Progenitor cell of endocrine pancreas (in vitro differentiated cells): ENCODE measurements at regions not wholly inside any gene's neighbourhood (a gene's known extent, or its start where the extent isn't known, plus 50 kb on each side); places are given as distances from the start of the nearest gene placed in this dataset.
"Not testable (repeated sequence)": the region's sequence is repeated elsewhere in the genome, so short reads cannot be mapped to it uniquely, and the experiment has no call there.

Experiments
- DNase-seq: peaks from one replicate; pipeline ENCODE4 v3.0.0; 2021; ENCODE audit warnings: low spot score; ENCODE audit not compliant: unreplicated experiment
- H3K27ac Mint-ChIP-seq: 2 replicates; pipeline ENCODE4 v1.8.0; 2021; ENCODE audit warnings: mild to moderate bottlenecking, moderate library complexity, mixed read lengths
- H3K27me3 Mint-ChIP-seq: 2 replicates; pipeline ENCODE4 v1.8.0; 2021; ENCODE audit warnings: mixed read lengths
- H3K36me3 Mint-ChIP-seq: 2 replicates; pipeline ENCODE4 v1.8.0; 2022; ENCODE audit warnings: mixed read lengths; ENCODE audit not compliant: insufficient read depth
- H3K4me1 Mint-ChIP-seq: 2 replicates; pipeline ENCODE4 v1.8.0; 2021; ENCODE audit warnings: low read depth, mixed read lengths
- H3K4me3 Mint-ChIP-seq: 2 replicates; pipeline ENCODE4 v1.8.0; 2021; ENCODE audit warnings: low read depth, mild to moderate bottlenecking, moderate library complexity, mixed read lengths
- H3K9me3 Mint-ChIP-seq: 2 replicates; pipeline ENCODE4 v1.8.0; 2021; ENCODE audit warnings: low read depth, mixed read lengths
- TF ChIP-seq, protein P1 (sequence below): fragments of 200-600 bp; sonication (generic); IDR thresholded peaks from one replicate; pipeline ENCODE4 v1.5.0; 2021; ENCODE audit warnings: antibody characterized with exemption, mild to moderate bottlenecking; ENCODE audit not compliant: unreplicated experiment

DNA sequence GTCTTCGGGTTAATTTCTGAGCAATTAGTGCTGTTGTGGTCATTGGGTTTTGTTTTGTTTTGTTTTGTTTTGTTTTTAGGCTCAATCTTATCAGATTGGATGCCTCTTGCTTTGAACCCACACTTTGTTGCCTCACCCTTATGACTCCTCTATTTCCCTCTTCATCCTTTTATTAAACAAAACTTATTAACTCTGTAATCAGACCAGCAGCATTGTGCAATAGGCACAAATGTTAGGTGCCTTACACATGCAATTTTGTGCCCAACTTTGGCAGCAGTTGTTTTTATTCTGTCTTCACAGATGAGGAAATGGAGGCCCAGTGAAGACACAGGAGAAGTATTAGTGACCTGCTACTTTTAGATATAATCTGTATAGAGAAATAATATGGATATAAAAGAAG is 377.7 kb downstream of the KCNRG start:
- Mint-ChIP-seq H3K4me1 (peaks cover 12% of the 10 kb centered on the region), H3K36me3 (peaks cover 4% of the 10 kb centered on the region), H3K9me3 (no peaks in the 10 kb centered on the region), H3K27me3 (no peaks in the 10 kb centered on the region), H3K27ac (no peak overlapping the region), H3K4me3 (no peak overlapping the region)
- TF ChIP-seq, protein P1, sequence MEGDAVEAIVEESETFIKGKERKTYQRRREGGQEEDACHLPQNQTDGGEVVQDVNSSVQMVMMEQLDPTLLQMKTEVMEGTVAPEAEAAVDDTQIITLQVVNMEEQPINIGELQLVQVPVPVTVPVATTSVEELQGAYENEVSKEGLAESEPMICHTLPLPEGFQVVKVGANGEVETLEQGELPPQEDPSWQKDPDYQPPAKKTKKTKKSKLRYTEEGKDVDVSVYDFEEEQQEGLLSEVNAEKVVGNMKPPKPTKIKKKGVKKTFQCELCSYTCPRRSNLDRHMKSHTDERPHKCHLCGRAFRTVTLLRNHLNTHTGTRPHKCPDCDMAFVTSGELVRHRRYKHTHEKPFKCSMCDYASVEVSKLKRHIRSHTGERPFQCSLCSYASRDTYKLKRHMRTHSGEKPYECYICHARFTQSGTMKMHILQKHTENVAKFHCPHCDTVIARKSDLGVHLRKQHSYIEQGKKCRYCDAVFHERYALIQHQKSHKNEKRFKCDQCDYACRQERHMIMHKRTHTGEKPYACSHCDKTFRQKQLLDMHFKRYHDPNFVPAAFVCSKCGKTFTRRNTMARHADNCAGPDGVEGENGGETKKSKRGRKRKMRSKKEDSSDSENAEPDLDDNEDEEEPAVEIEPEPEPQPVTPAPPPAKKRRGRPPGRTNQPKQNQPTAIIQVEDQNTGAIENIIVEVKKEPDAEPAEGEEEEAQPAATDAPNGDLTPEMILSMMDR, result no peak
- DNase-seq, result no peak

DNA sequence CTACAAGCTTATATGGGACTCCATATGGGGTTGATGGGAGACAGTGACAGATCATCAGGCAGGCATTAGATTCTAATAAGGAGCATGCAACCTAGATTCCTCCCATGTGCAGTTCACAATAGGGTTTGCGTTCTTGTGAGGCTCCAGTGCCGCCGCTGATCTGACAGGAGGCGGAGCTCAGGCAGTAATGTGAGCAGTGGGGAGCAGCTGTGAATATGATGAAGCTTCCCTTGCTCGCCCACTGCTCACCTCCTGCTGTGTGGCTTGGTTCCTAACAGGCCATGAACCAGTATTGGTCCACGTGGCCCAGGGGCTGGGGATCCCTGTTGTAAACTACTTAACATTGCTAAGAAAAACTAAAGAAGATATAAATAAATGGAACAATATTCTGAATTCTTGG is 378.4 kb downstream of the KCNRG start:
- Mint-ChIP-seq H3K27me3 (no peaks in the 10 kb centered on the region), H3K4me3 (no peak overlapping the region), H3K27ac (no peak overlapping the region), H3K36me3 (peaks cover 4% of the 10 kb centered on the region), H3K9me3 (no peaks in the 10 kb centered on the region), H3K4me1 (peaks cover 12% of the 10 kb centered on the region)
- DNase-seq, result no peak
- TF ChIP-seq, protein P1, result no peak

DNA sequence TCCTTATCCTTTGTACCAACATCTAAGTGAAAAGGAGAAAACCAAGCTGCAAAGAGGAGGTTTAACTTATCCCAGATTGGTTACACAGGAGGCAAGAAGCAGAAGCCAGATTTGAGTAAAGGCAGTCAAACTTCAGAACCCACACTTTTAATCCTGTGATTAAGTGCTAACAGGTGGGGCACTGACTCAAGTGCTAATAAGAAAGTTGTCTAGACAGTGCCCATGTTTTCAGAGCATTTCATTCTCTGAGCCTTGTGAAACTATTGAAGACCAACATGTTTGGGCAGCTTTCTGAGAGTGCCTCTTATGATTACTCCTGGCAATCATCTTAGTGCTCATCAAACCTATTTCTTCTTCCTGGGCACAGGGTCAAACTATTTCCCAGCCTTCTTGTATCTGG is 380.8 kb downstream of the KCNRG start:
- Mint-ChIP-seq H3K36me3 (peaks cover 6% of the 10 kb centered on the region), H3K27me3 (no peaks in the 10 kb centered on the region), H3K4me3 (no peak overlapping the region), H3K27ac (no peak overlapping the region), H3K4me1 (peaks cover 12% of the 10 kb centered on the region), H3K9me3 (no peaks in the 10 kb centered on the region)
- DNase-seq, result no peak
- TF ChIP-seq, protein P1, result no peak

DNA sequence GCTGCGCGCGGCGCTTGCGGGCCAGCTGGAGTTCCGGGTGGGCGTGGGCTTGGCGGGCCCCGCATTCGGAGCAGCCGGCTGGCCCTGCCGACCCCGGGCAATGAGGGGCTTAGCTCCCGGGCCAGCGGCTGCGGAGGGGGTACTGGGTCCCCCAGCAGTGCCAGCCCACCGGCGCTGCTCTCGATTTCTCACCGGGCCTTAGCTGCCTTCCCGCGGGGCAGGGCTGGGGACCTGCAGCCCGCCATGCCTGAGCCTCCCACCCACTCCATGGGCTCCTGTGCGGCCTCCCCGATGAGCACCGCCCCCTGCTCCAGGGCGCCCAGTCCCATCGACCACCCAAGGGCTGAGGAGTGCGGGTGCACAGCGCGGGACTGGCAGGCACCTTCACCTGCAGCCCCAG is 381.4 kb downstream of the KCNRG start:
- not testable (repeated sequence) for H3K27ac Mint-ChIP-seq, H3K36me3 Mint-ChIP-seq, DNase-seq, H3K27me3 Mint-ChIP-seq, H3K4me3 Mint-ChIP-seq, H3K9me3 Mint-ChIP-seq
- H3K4me1 Mint-ChIP-seq, result peaks cover 10% of the 10 kb centered on the region

DNA sequence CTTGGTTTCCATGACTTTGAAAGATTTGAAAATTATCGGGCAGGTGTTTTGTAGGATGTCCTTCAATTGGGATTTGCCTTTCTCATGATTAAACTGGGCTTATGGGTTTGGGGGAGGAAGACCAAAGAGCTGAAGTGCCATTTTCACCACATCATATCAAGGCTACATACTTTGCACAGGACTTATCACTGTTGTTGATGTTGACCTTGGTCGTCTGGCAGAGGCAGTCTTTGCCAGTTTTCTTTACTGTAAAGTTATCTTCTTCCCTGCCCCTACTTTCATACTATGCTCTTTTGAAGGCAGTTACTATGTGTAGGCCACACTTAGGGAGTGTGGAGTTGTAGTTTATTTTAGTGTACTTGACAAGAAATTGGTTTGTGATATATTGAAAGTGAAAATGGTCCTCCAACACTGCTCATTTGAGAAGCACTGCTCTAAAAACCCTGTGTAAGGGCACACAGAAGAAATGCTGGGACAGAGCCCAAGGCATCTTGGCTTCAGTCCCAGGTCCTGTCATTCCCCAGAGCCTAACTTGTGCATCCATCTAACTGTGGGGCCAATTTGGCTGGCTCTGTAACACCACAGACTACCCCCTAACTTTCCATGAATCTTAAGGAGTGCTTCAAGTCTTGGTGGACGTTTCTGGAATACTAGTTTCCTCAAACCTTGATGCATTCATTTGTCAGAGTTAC is 384.9 kb downstream of the KCNRG start:
- Mint-ChIP-seq H3K27me3 (peaks cover 3% of the 10 kb centered on the region), H3K27ac (no peak overlapping the region), H3K4me3 (no peak overlapping the region), H3K36me3 (peaks cover 6% of the 10 kb centered on the region), H3K9me3 (no peaks in the 10 kb centered on the region), H3K4me1 (no peaks in the 10 kb centered on the region)
- TF ChIP-seq, protein P1, result no peak
- DNase-seq, result no peak

DNA sequence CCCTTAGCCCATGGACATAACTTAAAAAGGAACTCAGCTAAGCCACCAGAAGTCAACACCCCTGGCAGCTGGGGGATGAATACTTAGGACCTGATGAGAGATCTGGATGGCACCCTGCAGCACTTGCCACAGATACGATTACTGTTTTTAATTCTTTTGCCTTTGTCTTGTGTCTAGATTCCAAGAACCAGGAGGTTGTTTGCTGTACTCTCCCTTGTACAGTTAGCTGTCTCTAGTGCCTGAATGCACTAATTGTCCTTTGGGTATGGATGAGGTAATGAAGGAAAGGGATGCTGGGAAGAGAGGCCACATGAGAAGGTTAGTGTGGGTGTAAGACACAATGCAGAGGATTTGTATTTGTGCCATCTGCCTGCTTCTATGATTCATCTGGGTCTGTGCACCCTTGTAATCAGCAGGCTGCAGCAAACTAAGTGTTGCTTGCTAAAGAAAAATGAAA is 385.8 kb downstream of the KCNRG start:
- H3K9me3 Mint-ChIP-seq, result no peaks in the 10 kb centered on the region
- peaks cover 6% of the 10 kb centered on the region for H3K36me3 Mint-ChIP-seq
- peaks cover 3% of the 10 kb centered on the region for H3K27me3 Mint-ChIP-seq
- no peak overlapping the region for H3K4me3 Mint-ChIP-seq
- H3K27ac Mint-ChIP-seq, result no peak overlapping the region
- no peaks in the 10 kb centered on the region for H3K4me1 Mint-ChIP-seq
- TF ChIP-seq, protein P1, result no peak
- DNase-seq, result no peak
